Right ventricle myocardium inferior (tissue), 1 donor: ENCODE measurements at regions not wholly inside any gene's neighbourhood (a gene's known extent, or its start where the extent isn't known, plus 50 kb on each side); places are given as distances from the start of the nearest gene placed in this dataset.

Source experiments
- ATAC-seq: fragments of 200-7000 bp; cut with Tn5 transposase; one replicate; pipeline ENCODE4 v1.9.1; 2020; ENCODE audit warnings: mild to moderate bottlenecking, moderate library complexity
- DNase-seq: peaks from one replicate; pipeline ENCODE4 v3.0.0; 2021; ENCODE audit errors: missing footprints
- intact Hi-C: fragments of 100-400 bp; cut with DNase I; formaldehyde crosslinking; loops from one replicate; pipeline ENCODE4 v1.11.0; 2022
- donor health status: DM: no; HTN: yes; CAD: no; lungs with severe emphysema.

DNA sequence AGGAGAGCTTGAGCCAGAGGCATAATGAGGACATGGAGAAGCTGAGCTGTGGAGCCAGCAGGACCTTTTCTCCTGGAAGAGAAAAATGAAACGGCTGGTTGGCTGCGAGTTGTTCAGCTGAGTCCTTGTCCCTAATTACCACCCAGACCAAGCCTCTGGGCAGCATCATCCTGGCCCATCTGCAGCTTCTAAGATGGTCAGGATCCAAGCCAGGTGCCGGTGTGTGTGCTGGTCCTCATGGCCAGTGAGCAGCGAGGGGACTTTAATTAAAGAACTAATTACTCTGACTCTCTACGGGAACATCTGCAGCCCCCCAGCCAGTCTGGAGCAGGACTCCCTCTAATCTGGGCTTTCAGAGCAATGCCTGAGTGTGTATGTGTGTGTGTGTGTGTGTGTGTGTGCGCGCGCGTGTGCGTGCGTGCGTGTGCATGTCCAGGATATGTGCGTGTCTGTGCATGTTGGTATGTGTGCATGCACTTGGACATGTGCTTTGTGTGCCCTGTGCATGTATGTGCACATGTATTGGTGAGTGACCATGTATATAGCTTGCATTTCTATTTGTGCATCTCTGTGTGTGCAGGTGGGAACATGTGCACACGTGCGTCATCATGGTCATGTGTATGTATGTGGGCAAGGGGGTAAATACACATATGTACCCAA, 173.9 kb downstream of the DHX35 start:
- ATAC-seq = no peak
- DNase-seq = no peak
- intact Hi-C loops = no loop called here

DNA sequence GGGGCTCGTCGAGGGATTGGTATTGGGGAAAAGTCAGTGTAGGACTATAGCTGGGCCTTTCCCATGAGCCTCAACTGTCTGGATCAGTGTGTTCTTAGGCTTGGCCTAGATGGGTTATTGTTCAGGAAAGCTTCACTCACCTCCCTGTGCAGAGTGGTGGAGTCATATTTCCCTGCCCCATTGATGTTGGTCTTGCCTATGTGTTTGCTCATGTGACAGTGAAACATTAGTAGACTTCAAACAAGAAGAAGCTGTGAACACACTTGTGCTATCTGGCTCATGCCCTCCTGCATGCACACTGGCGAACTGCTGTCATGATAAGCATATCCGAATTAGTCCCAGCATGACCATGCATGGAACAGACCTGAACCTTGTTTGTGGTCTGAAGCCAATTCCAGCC, 171.1 kb downstream of the DHX35 start:
- intact Hi-C loops = no loop called here
- DNase-seq = no peak
- no peak for ATAC-seq

GRCh38 chr20:39132511-39132910, 170.4 kb downstream of the DHX35 start:
- ATAC-seq (no peak), DNase-seq (no peak)

GRCh38 chr20:39132093-39132492, 169.9 kb downstream of the DHX35 start:
- DNase-seq (no peak), ATAC-seq (no peak)
- intact Hi-C loops = no loop called here

More at GRCh38 chr20:39132511-39132910, 170.4 kb downstream of the DHX35 start:
- intact Hi-C loops = no loop called here

- intact Hi-C loops = no loop called here
- DNase-seq (no peak), ATAC-seq (no peak)
Observed at GRCh38 chr20:39130627-39131026, 168.5 kb downstream of the DHX35 start.

GRCh38 chr20:39129523-39129922, 167.4 kb downstream of the DHX35 start:
- intact Hi-C loops = no loop called here
- ATAC-seq (no peak), DNase-seq (no peak)

- ATAC-seq (no peak), DNase-seq (no peak)
- intact Hi-C loops = no loop called here
Observed at GRCh38 chr20:39124064-39124463, 161.9 kb downstream of the DHX35 start.

GRCh38 chr20:39123185-39123557, 161.0 kb downstream of the DHX35 start:
- intact Hi-C loops = no loop called here
- no peak for DNase-seq
- ATAC-seq = no peak

DNA sequence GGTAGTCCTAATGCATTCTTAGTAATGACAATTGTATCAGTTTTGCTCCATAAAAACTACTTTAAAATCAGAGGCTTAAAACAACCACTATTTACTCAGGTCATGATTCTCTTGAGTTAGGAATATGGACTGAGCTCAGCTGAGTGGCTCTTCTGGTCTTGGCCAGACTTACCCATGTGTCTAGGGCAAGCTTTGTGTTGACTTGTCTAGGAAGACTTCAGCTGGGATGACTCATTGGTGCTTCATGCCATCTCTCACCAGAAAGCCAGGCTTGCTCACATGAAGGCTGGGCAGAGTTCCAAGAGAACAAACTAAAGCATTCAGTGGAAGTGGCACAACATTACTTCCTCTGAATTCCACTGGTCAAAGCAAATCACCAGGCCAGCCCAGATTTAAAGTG, 155.3 kb downstream of the DHX35 start:
- intact Hi-C loops = loop anchor here (10.0 kb wide), 2 partner anchors 137 to 1577 kb away; no protein-coding TSS in a partner anchor
- ATAC-seq = no peak
- DNase-seq = no peak

GRCh38 chr20:39116020-39116419, 153.9 kb downstream of the DHX35 start:
- intact Hi-C loops = loop anchor here (10.0 kb wide), 2 partner anchors 139 to 1579 kb away; no protein-coding TSS in a partner anchor
- no peak for ATAC-seq
- DNase-seq = no peak

GRCh38 chr20:39112178-39112743, 150.1 kb downstream of the DHX35 start:
- intact Hi-C loops = loop anchor here (5.0 to 10.0 kb wide), 3 partner anchors 143 to 1583 kb away; no protein-coding TSS in a partner anchor
- ATAC-seq = peak; percentile 83
- DNase-seq = no peak

- ATAC-seq = no peak
Observed at GRCh38 chr20:39111359-39112177, 149.4 kb downstream of the DHX35 start.

DNA sequence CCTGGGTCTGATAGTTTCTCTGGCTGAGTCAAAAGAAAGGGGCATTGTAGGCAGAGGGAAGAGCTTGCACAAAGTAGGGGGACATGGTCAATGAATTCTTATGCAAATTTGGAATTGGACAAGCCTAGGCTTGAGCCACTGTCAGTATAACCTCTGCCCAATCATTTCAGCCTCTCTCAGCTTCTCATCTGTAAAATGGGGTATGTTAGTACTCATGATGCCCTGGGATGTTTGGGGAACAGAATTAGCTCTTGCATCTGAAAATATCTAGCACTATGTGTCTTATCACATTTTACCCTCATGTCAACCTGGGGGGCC, 148.6 kb downstream of the DHX35 start:
- intact Hi-C loops = loop anchor here (5.0 to 10.0 kb wide), 3 partner anchors 144 to 1584 kb away; no protein-coding TSS in a partner anchor
- ATAC-seq (no peak), DNase-seq (no peak)

More at GRCh38 chr20:39111359-39112177, 149.4 kb downstream of the DHX35 start:
- DNase-seq = no peak
- intact Hi-C loops = loop anchor here (5.0 to 10.0 kb wide), 3 partner anchors 143 to 1583 kb away; no protein-coding TSS in a partner anchor

GRCh38 chr20:39109933-39110818, 148.0 kb downstream of the DHX35 start:
- intact Hi-C loops = loop anchor here (5.0 to 10.0 kb wide), 3 partner anchors 145 to 1585 kb away; no protein-coding TSS in a partner anchor
- DNase-seq = no peak
- no peak for ATAC-seq

GRCh38 chr20:39108746-39109145, 146.6 kb downstream of the DHX35 start:
- intact Hi-C loops = no loop called here
- ATAC-seq (no peak), DNase-seq (no peak)

GRCh38 chr20:39107741-39108140, 145.6 kb downstream of the DHX35 start:
- DNase-seq (no peak), ATAC-seq (no peak)
- intact Hi-C loops = no loop called here

DNA sequence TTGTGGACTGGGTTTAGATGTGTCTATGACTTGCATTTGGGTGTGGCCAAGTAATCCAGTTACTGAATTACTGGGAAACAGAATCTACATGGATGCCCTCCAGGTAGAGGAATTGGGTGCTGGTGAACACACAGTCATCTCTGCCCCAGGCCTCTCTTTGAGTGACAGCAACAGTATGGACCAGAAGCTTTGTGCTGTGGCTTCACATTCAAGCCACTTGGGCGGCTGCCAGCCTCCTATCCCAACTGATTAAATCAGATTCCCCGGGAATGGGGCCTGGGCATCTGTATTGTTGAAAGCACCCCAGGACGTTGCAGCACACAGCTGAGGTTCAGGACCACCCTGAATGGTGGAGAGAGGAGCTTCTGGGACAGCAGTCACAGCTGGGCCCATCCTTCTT, 144.6 kb downstream of the DHX35 start:
- ATAC-seq = no peak
- no peak for DNase-seq
- intact Hi-C loops = no loop called here

GRCh38 chr20:39105551-39105950, 143.4 kb downstream of the DHX35 start:
- no peak for ATAC-seq
- intact Hi-C loops = no loop called here
- no peak for DNase-seq

DNA sequence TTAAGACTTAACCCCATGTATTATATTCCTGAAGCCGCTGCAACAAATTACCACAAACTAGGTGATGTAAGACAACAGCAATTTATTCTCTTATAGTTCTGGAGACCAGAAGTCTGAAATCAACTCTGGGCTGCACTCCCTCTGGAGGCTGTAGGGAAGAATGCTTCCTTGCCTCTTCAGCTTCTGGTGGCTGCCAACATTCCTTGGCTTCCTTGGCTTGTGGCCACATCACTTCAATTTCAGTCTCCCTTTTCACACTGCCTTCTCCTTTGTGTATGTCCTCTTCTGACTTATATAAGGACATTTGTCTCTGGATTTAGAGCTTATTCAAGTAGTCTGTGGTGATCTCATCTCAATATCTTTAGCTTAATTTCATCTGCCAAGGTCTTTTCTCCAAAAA, 141.6 kb downstream of the DHX35 start:
- ATAC-seq (no peak), DNase-seq (no peak)
- intact Hi-C loops = no loop called here
